KMS-11 (cell line): ENCODE measurements at regions not wholly inside any gene's neighbourhood (a gene's known extent, or its start where the extent isn't known, plus 50 kb on each side); places are given as distances from the start of the nearest gene placed in this dataset.

Experiments used
- H2AFZ ChIP-seq: fragments of 200-600 bp; sonication (generic); 2 replicates; pipeline ENCODE4 v1.6.1; 2016; ENCODE audit warnings: antibody characterized with exemption, mixed run types, low read depth
- H3K27ac ChIP-seq: fragments of 200-600 bp; sonication (generic); 2 replicates; pipeline ENCODE4 v1.6.1; 2016; ENCODE audit warnings: mild to moderate bottlenecking, mixed run types
- H3K27me3 ChIP-seq: fragments of 200-600 bp; sonication (generic); 2 replicates; pipeline ENCODE4 v1.6.1; 2017; ENCODE audit warnings: mild to moderate bottlenecking, low read depth, mixed run types, moderate library complexity; ENCODE audit not compliant: insufficient read depth
- H3K36me3 ChIP-seq: fragments of 200-600 bp; sonication (generic); 2 replicates; pipeline ENCODE4 v1.6.1; 2017; ENCODE audit warnings: mild to moderate bottlenecking, mixed run types; ENCODE audit not compliant: insufficient read depth
- H3K4me1 ChIP-seq: fragments of 200-600 bp; sonication (generic); 2 replicates; pipeline ENCODE4 v1.6.1; 2016; ENCODE audit warnings: mild to moderate bottlenecking, low read depth, mixed run types; ENCODE audit not compliant: poor library complexity, severe bottlenecking
- H3K4me2 ChIP-seq: fragments of 200-600 bp; sonication (generic); 2 replicates; pipeline ENCODE4 v1.7.0; 2016; ENCODE audit warnings: mild to moderate bottlenecking, mixed run types
- H3K4me3 ChIP-seq: fragments of 200-600 bp; sonication (generic); IDR thresholded peaks from 2 replicates; pipeline ENCODE4 v1.6.1; 2017; ENCODE audit warnings: low read depth, low read length, mixed read lengths; ENCODE audit not compliant: insufficient read depth
- H3K79me2 ChIP-seq: fragments of 200-600 bp; sonication (generic); 2 replicates; pipeline ENCODE4 v1.6.1; 2016; ENCODE audit warnings: low read depth, mixed run types; ENCODE audit not compliant: insufficient read depth
- H3K9ac ChIP-seq: fragments of 200-600 bp; sonication (generic); 2 replicates; pipeline ENCODE4 v1.6.1; 2016; ENCODE audit warnings: mild to moderate bottlenecking, mixed run types
- H4K20me1 ChIP-seq: fragments of 200-600 bp; sonication (generic); 2 replicates; pipeline ENCODE4 v1.6.1; 2016; ENCODE audit warnings: mild to moderate bottlenecking, mixed run types; ENCODE audit not compliant: insufficient read depth
- TF ChIP-seq, protein P1 (sequence below): fragments of 200-600 bp; sonication (generic); conservative IDR thresholded peaks from 2 replicates; pipeline ENCODE4 v1.6.1; 2017; ENCODE audit warnings: low read depth, mild to moderate bottlenecking, antibody characterized with exemption, low read length, moderate library complexity, mixed read lengths

DNA sequence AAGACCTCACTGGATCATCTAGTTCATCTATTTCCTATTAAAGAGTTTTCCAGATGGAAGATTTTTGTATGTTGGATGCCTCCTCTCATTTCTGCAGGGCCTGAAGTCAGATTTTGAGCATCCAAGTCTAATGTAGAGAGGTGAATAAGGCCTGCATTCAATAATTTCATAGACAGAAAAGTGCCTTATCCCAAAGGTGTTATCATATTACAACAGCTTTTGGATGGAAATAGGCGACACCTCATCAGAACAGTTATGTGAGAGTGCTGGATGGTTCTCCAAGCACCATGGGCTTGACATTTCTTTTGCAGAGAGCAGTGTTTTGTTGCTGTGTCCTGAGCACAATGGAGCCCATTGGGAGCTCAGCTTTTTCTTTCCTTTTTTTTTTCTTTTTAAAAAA is 162.4 kb upstream of the MEOX2 start:
- Histone ChIP-seq H2AFZ (no peak overlapping the region), H3K4me3 (no peak overlapping the region), H3K79me2 (no peaks in the 10 kb centered on the region), H3K9ac (no peak overlapping the region), H3K27me3 (no peaks in the 10 kb centered on the region), H3K36me3 (no peaks in the 10 kb centered on the region), H3K4me1 (no peaks in the 10 kb centered on the region), H3K4me2 (no peak overlapping the region), H3K27ac (no peak overlapping the region), H4K20me1 (no peaks in the 10 kb centered on the region)
- TF ChIP-seq, protein P1, sequence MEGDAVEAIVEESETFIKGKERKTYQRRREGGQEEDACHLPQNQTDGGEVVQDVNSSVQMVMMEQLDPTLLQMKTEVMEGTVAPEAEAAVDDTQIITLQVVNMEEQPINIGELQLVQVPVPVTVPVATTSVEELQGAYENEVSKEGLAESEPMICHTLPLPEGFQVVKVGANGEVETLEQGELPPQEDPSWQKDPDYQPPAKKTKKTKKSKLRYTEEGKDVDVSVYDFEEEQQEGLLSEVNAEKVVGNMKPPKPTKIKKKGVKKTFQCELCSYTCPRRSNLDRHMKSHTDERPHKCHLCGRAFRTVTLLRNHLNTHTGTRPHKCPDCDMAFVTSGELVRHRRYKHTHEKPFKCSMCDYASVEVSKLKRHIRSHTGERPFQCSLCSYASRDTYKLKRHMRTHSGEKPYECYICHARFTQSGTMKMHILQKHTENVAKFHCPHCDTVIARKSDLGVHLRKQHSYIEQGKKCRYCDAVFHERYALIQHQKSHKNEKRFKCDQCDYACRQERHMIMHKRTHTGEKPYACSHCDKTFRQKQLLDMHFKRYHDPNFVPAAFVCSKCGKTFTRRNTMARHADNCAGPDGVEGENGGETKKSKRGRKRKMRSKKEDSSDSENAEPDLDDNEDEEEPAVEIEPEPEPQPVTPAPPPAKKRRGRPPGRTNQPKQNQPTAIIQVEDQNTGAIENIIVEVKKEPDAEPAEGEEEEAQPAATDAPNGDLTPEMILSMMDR, result no peak

DNA sequence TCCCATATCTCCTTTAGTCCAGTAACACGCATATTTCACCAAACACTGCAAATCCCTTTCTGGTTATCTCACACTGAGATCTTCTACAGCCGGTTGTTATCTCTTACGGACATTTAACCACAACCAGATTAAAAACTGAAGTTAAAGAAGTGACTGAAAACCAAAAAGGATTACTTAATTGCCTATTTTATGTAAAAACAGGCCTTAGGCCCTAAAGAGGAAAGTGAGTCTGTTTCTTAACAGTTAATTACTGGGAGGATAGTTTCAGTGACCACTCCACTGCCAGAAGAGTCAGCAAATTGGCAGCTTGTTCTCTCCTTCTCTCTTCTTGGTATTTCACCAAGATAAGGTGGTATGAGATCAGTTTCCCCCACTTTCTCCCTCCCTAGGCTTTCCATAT is 161.9 kb upstream of the MEOX2 start:
- Histone ChIP-seq H4K20me1 (no peaks in the 10 kb centered on the region), H3K27ac (no peak overlapping the region), H3K79me2 (no peaks in the 10 kb centered on the region), H3K4me1 (no peaks in the 10 kb centered on the region), H3K9ac (no peak overlapping the region), H3K27me3 (no peaks in the 10 kb centered on the region), H2AFZ (no peak overlapping the region), H3K4me2 (no peak overlapping the region), H3K36me3 (no peaks in the 10 kb centered on the region), H3K4me3 (no peak overlapping the region)
- TF ChIP-seq, protein P1, result no peak

DNA sequence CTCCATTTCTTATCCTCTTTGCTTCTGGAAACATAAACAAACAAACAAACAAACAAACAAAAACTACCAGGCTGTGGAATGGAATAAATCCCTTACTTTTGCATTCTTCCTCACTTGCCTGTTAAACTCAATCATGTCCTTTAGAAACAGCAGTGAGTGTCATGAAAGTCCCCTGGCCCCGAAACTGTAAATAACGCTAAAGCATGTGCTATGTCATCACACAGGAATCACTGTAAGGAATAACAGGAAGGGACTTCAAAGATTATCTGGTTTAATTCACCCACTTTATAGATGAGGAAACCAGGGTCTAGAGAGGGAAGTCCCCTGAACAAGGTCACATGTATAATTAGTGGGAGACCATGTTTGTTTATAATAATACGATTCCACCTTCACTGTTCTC is 159.4 kb upstream of the MEOX2 start:
- Histone ChIP-seq H3K4me2 (no peak overlapping the region), H3K27ac (no peak overlapping the region), H3K4me3 (no peak overlapping the region), H3K79me2 (no peaks in the 10 kb centered on the region), H2AFZ (no peak overlapping the region), H3K27me3 (no peaks in the 10 kb centered on the region), H3K36me3 (no peaks in the 10 kb centered on the region), H3K4me1 (no peaks in the 10 kb centered on the region), H3K9ac (no peak overlapping the region), H4K20me1 (no peaks in the 10 kb centered on the region)
- TF ChIP-seq, protein P1, result no peak

DNA sequence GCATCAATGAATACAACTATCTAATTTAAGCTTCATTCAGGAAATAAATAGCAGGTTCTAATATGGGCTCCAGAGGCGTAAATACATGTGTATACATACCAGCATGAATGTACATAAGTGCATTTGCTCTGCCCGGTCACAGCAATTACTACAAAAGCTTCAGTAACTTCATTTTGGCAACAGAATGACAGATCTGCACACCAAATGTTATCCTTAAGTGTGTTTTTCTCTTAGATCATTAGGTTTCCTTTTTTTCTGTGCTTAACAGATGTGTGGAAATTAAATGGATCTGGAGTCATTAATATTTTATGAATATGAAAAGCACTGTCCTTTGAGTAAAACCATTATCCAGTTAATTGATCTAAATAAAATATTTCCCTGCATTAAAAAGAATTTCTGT is 159.0 kb upstream of the MEOX2 start:
- no peaks in the 10 kb centered on the region for H3K4me1 ChIP-seq
- no peaks in the 10 kb centered on the region for H3K79me2 ChIP-seq
- no peak overlapping the region for H3K4me3 ChIP-seq
- H3K27me3 ChIP-seq, result no peaks in the 10 kb centered on the region
- H3K9ac ChIP-seq, result no peak overlapping the region
- H4K20me1 ChIP-seq, result no peaks in the 10 kb centered on the region
- TF ChIP-seq, protein P1, result no peak
- no peak overlapping the region for H2AFZ ChIP-seq
- no peak overlapping the region for H3K27ac ChIP-seq
- H3K36me3 ChIP-seq, result no peaks in the 10 kb centered on the region
- no peak overlapping the region for H3K4me2 ChIP-seq
